Erythroblast (primary cell): ENCODE measurements at regions not wholly inside any gene's neighbourhood (a gene's known extent, or its start where the extent isn't known, plus 50 kb on each side); places are given as distances from the start of the nearest gene placed in this dataset.
"Not testable (repeated sequence)": the region's sequence is repeated elsewhere in the genome, so short reads cannot be mapped to it uniquely, and the experiment has no call there.

Experiments used
- DNase-seq, 2 experiments: peaks; one replicate each; lab custom pipeline; 2025; lab: John Stamatoyannopoulos, UW
- GATA1 ChIP-seq: IDR thresholded peaks from 2 replicates; pipeline ENCODE4 v1.6.1; 2011; ENCODE audit warnings: low read depth, mild to moderate bottlenecking, control low read depth, low read length, moderate library complexity
- POLR2A ChIP-seq: IDR thresholded peaks from 2 replicates; pipeline ENCODE4 v1.6.1; 2011; ENCODE audit warnings: mild to moderate bottlenecking, low read length

GRCh38 chr9:124118894-124119293 lies 107.3 kb downstream of the LHX2 start:
- DNase-seq = no peak
- TF ChIP-seq POLR2A (no peak), GATA1 (no peak)

DNA sequence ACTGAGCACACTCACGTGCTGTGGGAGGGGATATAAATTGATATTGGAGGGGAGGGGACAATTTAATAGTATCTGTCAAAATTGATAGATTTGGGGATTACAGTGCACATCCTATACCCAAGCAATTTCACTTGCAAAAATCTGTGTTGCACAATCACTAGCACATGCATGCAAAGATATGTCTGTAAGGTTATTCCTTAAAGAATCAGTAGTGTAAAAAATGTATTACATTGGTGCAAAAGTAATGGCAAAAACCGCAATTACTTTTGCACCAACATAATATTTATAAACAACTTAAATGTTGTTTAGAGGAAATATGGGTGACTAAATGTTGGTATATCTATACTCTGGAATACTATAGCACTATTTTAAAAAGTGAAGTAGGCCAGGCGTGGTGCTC lies 108.7 kb downstream of the LHX2 start:
- no peak for DNase-seq
- TF ChIP-seq GATA1 (no peak), POLR2A (no peak)

DNA sequence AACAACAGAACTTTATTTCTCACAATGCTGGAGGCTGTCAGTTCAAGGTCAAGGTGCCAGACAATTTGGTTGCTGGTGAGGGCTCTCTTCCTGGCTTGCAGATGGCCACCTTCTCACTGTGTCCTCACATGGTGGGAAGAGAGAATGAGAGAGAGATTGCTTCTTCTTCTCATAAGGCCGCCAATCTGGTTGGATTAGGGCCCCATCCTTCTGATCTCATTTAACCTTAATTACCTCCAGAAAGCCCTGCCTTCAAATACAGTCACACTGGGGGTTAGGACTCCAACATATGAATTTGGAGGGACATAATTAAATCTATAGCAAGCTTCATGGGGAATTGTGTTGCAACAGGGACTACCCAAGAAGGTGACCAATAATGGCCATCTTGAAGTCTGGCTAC lies 110.2 kb downstream of the LHX2 start:
- no peak for DNase-seq
- TF ChIP-seq POLR2A (no peak), GATA1 (no peak)

DNA sequence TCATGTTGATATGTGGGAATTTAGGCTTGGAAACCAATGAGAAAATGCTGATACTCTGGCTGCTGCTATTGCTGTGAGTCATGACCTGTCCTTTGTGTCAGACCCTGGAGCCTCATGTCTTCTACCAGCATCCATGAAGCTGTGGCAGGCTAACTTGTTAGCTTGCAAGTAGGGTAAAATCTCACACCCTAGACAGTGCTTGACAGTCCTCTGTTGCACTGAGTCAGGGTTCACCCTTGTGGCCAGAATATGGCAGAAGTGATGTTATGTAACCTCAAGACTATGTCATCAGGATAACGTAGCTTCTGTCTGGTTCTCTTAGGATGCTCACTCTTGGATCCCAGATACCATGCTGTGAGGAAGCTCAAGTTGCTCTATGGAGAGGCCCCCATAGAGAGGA lies 110.8 kb downstream of the LHX2 start:
- no peak for DNase-seq
- TF ChIP-seq POLR2A = no peak

- TF ChIP-seq POLR2A (no peak), GATA1 (no peak)
Measured at GRCh38 chr9:124122813-124123462, 111.4 kb downstream of the LHX2 start.

GRCh38 chr9:124123621-124124020 lies 112.1 kb downstream of the LHX2 start:
- not testable (repeated sequence) for DNase-seq

More at GRCh38 chr9:124122813-124123462, 111.4 kb downstream of the LHX2 start:
- DNase-seq = no peak

GRCh38 chr9:124124729-124125650 lies 113.4 kb downstream of the LHX2 start:
- TF ChIP-seq GATA1 (no peak), POLR2A (no peak)
- no peak for DNase-seq

- TF ChIP-seq POLR2A (no peak), GATA1 (no peak)
- no peak for DNase-seq
Measured at GRCh38 chr9:124125651-124125977, 114.0 kb downstream of the LHX2 start.

DNA sequence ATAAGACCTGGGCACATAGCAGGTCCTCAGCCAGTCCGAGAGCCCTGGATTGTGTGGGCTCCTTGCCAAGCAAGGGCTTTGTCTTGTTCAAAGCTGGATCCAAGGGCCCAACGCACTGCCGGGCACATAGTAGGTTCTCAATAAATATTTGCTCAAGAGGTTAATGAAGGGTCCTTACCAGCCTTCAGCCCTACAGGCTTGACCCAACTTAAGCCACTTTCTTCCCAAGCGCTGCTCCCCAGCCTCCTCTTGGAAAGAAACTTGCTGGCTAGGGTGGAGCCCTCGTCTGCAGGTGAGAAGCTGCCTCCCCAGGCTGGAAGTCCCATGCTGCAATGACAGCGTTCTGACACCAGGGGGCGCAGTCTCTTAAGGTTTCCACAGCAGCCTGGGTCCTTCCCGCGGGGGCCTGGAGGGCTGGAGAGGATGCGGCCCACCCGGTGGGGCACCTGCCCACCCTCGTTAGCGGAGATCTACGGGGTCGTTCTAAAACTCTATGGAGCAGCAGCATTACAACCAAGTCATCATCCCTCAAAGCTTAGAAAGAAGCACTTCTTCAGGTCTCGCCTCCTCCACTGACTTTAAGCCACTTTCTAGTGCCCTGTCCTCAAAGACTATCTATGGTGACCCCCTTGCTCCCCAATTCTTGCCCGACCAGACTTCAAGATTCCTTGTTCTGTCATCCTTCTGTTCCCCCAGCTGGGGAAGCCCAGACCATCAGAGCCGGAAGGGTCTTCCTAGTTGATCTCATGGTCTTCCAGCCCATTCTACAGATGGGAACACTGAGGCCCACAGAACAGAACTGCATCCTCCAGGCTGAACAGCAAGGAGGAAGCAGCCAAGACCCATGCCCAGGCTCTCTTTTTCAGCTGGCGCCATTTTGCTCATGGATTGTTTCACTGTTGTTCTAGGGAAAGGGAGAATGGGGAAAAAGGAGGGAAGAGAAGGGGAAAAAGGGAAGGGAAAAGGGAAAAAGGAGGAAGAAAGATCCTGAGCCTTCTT lies 115.4 kb downstream of the LHX2 start:
- DNase-seq = peak; percentile 69 to 85
- TF ChIP-seq POLR2A (no peak), GATA1 (no peak)

DNA sequence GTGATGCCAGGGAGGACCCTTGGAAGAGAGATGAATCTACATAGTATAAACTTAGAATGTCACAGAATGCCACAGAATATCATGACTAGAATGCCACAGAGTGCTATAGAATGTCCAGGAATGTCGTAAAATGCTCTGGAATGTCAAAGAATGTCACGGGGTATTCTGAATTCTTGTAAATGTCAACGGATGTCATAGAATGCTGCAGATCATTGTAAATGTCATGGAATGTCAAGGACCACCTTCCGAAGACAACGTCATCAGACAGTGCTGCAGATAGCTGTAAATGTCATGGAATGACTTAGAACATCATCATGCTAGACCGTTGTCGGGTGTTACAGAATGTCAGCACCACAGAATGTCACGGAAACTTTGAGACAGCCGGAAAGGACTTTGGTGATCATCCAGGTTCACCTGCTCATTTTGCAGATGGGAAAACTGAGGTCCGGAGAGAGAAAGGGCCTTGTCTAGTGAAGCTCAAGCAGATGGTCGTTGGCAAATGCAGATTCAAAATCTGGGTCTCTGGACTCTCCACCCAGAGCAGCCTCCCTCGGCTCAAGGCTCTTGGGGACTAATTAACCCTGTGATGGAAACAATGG lies 117.1 kb downstream of the LHX2 start:
- no peak for DNase-seq
- TF ChIP-seq GATA1 (no peak), POLR2A (no peak)

DNA sequence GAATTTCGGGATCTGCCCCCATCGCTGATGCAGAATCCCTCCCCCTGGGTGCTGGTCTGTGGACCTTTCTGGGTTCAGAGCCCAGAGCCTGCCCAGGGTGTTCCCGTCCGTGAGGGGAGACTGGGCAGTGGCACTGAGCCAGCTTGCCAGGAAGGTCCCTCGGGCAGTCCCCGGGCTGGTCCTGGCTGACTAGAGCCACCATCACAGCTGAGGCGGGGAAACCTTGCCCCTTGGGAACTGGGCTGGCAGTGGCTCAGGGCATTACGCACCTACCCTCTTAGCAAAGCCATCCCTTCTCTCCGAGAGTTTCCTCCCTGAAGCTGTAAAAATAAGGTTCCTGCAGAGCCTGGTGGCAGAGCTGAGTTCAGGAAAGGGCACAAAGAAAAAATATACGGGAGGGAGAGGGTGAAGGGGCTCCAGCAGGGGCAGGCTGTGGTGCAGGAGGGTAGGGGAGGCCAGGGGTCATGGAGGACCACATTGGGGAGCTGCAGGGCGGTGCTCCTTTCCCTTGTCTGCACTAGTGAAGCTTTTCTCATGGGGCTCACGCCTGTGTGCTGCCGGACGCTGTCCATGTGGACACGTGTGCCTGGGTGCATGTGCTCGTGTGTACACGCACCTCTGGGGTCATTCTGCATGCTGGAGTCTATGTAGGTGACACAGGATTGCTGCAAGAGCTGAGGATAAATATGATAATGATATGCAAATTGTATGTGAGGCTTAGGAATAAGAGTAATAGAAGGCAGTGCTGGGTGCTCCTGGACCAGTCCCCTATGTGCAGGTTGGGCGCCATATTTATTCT lies 118.9 kb downstream of the LHX2 start:
- no peak for DNase-seq
- no peak for TF ChIP-seq POLR2A
- TF ChIP-seq GATA1 = no peak

- not testable (repeated sequence) for DNase-seq
Measured at GRCh38 chr9:124131518-124131917, 120.0 kb downstream of the LHX2 start.

- TF ChIP-seq POLR2A = no peak
- no peak for TF ChIP-seq GATA1
- DNase-seq = no peak
Measured at GRCh38 chr9:124132671-124133147, 121.1 kb downstream of the LHX2 start.
